Activated effector memory CD4-positive, alpha-beta T cell treated with anti-CD3 and anti-CD28 coated beads, Interleukin-2, amount 50 U/mL, for 16 hours (primary cell): ENCODE measurements at regions not wholly inside any gene's neighbourhood (a gene's known extent, or its start where the extent isn't known, plus 50 kb on each side); places are given as distances from the start of the nearest gene placed in this dataset.
"Not testable (repeated sequence)": the region's sequence is repeated elsewhere in the genome, so short reads cannot be mapped to it uniquely, and the experiment has no call there.

Source experiments
- DNase-seq: peaks from one replicate; pipeline ENCODE4 v3.0.0-alpha.2; 2020

DNA sequence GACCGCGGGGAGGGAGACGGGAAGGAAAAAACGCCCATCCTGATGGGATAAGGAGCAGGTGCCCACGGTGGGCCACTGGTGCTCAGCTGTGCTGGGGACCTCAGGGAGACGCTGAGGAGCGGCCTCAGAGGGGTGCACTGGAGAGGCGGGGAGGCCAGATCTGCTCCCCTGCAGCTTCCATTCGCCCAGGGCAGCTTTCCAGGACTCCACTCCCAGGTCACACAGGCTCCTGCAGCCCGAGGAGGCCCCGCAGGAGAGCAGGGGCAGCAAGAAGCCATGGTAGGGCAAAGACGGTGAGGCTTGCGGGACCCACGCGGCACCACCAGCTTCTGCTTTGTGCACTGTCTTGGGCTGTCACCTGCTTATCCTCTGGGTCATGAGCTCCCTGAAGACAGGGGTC lies 82.5 kb upstream of the SULF2 start:
- no peak for DNase-seq

DNA sequence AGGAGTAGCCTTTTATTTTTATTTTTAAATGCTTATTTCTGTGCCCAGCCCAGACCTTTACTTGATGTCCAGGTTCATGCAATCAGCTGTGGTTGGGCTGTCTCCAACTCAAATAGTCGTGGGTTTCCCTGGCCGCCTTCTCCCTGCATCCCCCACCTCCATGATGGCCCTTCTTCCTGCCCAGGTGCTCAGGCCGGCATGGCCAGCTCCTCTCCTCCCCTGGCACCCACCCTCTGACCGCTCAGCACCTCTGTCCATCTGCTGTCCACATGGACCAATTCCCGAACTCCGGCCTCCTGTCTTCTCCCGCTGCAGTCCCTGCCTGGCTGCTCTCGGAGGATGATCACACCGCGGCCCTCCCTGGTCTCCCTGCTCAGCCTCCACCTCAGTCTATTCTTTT lies 81.2 kb upstream of the SULF2 start:
- no peak for DNase-seq

DNA sequence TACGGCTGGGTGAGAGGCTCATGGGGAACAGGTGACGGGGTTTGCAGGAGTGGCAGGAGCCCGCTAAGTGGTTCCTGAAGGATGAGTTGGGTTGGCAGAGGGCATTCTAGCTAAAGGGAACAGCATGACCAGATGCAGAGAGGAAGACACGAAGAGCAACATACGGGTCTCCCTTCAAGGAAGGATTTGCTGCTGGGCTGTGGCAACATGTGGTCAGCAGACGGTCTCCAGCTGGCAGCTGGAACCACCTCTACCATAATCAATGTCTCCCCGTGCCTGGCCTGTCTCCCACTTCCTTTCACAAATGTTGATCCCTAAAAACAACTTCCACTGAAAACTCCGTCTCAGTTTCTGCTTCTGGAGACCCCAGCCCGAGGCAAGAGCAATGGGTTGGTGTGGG lies 80.6 kb upstream of the SULF2 start:
- DNase-seq = no peak

DNA sequence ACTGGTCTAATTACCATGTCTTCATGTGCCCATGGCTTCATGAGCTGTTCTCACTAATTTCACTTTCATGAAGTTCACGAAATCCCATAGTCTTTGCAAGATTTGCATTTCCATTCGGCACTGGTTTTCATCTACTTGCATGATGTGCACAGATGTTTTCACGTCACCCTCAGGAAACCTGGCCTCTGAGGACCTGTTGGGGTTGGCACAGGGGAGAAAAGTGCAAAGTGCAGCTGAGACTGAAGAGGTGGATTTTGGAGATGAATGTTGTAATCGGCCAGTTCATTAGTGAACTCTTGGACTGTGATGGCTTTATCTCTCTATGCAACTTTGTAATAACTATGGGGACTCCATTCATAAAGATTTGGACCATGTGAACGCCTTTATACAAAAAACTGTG lies 80.2 kb upstream of the SULF2 start:
- DNase-seq = no peak

DNA sequence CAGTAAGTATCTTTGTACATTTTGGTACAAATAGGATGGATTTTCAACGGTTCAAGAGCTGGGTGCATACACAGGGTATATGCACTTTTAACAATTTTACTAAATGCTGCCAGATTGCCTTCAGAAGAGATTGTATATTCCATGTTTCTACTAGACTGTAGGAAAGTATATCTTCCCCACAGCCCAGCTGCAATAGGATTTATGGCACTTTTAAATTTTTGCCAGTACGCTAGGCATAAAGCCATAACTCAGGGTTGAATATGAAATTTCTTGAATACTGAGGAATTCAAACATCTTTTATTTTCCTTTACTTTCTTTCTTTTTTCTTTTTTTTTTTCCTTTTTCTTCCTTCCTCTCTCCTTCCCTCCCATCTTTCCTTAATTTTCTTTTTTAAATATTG lies 78.7 kb upstream of the SULF2 start:
- no peak for DNase-seq

DNA sequence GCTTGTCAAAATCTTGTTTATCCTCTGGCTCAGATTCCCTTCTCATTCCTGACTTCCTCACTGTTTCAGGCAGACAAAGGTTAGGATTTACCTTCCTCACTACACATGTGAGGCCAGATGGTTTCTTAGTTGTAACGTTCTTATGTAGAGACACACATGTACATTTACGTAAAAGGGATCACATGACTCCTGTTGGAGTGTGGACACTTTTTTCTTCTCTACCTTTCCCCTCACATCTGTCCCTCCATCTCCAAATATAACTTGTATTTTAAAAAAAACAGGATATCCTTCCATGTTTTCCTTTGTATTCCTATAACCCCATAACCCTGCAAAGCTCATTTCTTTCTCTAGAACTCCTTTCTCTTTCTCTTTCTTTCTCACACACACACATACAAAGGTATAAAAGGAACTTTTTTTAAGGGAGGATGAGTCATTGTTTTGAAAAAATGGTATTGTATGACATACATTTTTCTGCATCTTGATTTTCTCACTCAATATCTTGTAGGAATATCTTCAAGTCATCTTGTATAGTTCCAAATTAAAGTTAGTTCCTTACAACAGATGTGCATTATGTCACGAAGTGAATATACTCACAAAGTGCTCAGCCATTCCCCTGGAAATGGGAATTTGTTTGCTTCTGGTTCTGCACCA lies 78.2 kb upstream of the SULF2 start:
- DNase-seq = no peak

DNA sequence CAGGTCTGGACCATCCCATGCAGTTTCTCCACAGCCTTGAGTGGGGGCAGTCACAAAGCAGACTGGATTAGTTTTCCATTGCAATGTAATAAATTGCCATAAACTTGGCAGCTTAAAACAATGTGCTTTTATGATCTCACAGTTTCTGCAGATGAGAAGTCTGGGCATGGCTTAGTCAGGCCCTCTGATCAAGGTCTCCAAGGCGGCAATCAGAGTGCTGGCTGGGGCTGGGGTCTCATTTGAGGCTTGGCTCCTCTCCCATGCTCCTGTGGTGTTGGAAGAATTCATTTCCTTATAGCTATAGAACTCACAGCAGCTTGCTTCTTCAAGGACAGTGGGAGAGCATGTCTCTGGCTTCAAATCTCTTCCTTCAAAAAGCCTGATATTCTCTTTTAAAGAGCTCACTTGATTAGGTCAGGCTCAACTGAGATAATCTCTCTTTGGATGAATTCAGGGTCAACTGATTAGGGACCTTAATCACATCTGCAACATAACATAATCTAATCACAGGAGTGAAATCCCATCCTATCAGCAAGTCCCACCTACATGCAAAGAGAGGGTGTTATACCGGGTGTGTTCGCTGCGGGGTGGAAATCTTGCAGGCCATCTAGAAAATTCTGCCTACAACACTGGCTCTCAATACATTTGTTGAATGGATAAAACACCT lies 77.4 kb upstream of the SULF2 start:
- DNase-seq = no peak

DNA sequence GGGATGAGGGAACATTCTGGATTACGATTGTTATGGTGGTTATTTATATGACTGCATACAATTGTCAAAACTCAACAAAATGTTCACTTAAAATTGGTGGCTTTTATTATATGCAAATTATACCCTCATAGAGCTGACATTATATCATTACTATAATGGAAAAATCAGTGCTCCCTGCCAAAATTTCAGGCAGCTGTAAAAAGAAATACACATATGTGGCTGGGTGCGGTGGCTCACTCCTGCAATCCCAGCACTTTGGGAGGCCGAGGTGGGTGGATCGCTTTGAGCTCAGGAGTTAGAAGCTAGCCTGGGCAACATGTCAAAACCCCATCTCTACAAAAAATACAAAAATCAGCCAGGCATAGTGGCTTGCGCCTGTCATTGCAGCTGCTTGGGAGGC lies 75.8 kb upstream of the SULF2 start:
- no peak for DNase-seq

DNA sequence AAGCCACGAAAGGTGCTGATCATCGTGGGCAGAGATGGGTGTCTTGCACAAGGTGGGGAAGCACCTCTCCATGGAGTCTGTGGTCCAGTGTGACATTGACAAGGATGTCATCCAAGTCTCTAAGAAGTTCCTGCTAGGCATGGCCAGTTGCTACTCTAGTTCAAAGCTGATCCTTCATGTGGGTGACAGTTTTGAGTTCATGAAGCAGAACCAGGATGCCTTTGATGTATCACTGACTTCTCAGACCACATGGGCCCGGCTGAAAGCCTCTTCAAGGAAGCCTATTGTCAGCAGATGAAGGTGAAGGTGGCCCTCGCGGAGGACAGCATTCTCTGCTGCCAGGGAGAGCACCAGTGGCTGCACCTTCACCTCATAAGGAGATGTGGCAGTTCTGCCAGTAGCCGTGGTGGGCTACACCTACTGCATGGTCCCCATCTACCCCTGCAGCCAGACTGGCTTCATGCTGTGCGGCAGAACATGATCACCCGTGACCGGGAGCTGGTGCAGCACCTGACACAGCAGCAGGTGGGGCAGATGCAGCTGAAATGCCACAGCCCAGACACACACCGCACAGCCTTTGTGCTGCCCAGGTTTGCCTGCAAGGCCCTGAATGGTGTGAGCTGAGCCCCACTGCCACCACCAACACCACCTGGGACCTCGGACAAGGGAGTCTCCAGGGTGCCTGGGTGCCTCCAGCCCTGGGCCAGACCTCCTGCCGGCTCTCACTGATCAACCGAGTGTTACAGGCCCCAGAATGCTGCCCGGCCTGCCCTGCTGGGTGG lies 75.0 kb upstream of the SULF2 start:
- DNase-seq = no peak

DNA sequence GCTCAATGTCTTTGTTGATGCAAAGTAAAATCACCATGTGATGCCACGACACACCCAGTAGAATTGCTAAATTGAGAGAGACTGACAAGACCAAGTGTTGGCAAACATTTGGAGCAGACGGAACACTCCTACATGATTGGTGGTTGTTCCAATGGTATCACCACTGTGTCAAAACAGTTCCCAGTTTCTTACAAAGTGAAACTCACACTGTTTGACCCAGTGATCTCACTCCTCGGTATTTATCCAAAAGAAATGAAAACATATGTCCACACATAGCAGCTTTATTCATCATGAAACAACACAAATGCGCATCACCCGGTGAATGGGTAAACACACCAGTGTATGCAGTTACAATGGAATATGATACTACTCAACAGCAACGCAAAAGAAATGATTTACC lies 74.0 kb upstream of the SULF2 start:
- DNase-seq = no peak

DNA sequence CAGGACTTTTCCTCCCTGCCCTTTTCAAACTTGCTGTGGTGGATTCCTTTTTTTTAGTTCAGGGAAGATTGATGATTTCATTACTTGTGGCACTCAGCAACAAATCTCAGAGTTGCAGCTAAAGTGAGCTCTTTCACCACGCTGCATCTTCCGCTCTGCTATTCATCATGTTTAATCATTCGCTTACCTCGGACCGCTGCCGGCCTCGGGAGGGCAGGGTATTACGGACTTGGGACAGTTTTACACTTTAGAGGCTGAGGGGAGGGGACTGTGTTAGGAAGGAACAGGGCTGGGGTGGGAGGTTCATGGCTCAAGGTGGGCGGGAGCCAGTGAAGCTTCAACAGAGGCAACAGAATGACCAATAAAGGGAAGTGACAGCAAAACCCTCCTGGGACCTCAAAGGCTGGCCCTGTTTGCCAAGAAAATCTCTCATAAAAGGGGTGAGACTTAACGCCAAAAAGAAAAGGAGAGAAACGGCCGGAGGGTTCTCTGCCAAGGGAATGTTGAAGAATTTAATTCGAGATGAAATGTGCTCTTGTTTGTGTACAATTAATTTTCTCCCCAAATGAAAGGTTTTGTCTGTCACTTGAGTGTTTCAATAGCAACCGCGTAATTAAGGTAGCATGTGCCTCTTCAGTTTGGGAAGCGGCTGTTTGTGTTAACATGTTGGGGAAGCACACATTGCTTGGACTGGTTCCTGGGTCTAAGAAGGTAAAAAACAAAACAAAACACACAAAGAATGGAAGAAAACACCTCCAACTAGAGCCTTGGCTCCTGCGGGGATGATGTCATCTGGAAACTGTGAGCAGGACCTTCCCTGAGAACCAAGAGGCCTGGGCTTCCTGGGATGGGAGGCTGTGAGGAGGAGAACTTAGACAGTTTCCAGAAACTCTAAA lies 72.5 kb upstream of the SULF2 start:
- DNase-seq = no peak

DNA sequence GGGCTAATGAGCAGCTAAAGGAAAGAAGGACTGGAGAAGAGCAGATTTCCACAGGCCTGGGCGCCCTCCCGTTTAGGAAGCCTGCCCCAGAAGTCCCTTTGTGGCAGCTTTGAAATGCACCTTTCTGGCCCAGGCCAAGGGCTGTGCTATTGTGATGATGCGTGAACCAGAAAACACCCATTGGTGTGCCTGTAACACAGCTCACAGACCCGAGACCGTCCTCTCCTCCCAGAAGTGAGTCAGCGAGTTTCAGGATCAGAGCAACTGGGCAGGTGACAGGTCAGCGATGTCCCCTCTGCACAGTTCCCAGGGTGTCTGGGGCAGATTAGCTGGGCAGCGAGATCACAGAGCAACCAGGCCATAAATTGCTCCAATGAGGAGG lies 71.9 kb upstream of the SULF2 start:
- no peak for DNase-seq

DNA sequence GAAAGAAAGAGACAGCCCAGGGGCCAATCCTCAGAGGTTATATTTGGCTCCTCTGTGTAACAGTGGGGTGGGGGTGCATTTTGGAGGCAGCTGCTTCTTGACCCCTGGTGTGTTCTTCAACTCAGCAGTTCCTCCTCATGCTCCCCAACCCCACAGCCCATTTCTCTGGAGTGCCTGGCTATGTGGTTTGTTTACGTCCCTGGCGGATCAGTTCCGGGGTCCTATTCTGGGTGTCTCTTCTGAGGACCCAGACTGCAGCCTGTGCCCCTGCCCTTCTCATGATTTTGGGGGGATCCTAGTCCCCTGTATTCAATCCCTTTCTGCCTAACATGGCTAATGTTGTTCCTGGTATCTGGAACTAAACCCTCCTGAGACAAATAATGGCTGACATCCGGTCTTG lies 70.5 kb upstream of the SULF2 start:
- no peak for DNase-seq

DNA sequence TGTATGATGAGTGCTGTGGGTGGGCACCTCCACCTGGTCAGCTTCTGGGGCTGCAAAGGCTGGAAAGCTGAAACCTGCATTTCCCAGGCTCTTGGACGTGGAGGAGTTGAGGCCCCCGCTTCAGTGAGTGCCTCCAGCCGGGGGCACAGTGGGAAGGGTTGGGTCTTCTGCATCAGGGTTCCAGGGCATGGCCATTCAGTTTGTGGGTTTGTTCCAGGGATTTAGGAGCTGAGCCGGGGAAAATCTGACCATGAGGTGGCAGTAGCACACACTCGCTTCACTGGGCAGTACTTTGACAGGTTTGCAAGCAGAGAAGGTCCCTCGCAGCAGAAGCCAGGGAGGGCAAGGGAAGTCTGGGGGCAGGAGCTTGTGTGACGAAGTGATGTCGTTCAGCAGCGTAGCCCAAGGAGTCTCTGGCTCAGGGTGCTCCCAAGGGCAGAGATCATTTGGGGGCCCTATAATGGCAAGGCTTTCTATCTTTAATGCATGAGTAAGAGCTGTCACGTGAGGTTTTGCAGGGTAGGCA lies 69.5 kb upstream of the SULF2 start:
- DNase-seq = no peak

DNA sequence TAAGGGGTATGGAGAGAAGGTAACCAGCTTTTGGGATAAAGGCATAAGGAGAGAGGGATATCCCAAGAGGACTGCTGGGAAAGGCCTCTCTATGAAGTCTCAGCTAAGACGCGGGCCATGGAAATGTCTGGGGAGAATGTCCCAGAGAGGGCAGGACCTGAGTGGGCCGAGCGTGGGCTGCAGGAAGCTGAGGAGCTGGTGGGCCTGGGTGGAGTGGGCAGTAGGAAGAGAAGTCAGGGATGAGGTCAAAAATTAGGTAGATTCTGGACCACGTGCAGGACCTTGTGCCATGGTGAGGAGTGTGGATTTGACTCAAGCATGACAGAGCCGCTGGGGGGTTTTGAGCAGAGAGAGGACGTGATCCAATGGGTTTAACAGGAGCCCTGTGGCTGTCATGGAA lies 66.5 kb upstream of the SULF2 start:
- DNase-seq = no peak

DNA sequence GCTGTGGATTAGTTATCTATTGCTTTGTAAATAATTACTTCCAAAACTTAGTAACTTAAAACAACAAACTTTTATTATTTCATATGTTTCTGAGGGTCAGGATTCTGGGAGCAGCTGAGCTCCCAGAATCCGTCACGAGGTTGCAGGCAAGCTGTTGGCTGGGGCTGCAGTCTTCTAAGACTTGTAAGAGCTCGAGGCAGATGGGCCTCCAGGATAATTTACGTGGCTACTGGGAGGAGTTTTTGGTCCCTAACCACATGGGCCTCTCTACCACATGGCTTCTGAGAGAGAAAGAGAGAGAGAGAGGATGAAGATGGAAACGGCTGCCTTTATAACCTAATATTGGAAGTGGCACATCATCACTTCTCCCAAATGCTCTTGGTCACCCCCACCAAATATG lies 64.9 kb upstream of the SULF2 start:
- DNase-seq = no peak

DNA sequence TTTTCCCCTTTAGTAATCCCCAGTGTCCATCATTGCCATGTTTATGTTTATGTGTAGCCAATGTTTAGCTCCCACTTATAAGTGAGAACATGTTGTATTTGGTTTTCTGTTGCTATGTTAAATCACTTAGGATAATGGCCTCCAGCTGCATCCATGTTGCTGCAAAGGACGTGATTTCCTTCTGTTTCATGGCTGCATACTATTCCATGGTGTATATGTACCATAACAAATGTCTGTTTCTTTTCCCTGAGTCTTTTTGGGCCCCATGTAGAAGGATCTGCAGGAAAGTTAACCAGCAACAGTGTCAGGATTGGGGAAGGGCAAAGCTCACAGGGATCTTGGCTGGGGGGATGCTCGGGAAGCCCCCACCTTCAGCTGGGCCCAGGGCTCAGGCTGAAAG lies 64.3 kb upstream of the SULF2 start:
- DNase-seq = no peak

DNA sequence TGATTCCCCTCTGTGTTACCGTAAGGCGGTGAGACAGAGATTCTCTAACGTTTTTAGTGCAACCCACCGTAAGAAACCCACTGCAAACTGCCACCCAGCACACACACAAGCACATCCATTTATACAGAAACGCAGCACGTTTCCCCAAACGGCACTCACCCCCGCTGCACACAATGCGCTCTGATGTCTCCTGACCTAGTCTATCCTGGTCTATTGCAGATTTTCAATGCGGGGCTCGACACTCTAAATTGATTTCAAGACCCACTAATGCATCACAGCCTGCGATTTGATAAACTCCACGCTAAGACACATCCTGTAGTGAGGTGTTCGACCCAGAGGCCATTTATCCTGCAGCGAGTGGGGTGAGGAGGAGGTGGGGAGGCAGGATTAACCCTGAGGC lies 63.7 kb upstream of the SULF2 start:
- DNase-seq = no peak

DNA sequence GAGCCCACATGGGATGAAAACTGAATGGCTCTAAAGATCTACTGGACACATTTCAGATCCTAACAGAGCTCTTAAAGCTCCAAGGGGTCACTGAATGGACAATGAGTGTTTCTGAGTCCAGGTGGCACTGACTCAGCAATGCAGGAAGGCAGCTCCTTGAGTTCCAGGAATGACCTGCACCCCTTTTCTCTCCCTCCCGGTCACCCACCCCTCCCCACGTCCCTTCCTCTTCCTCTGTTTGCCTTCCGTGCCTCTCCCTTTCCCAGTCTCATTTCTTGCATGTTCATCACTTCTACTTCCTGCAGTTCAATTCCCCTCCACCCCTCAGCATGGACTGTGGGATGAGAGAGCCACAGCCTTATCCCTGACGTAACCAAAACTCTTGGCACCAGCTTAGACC lies 63.3 kb upstream of the SULF2 start:
- DNase-seq = not testable (repeated sequence)

DNA sequence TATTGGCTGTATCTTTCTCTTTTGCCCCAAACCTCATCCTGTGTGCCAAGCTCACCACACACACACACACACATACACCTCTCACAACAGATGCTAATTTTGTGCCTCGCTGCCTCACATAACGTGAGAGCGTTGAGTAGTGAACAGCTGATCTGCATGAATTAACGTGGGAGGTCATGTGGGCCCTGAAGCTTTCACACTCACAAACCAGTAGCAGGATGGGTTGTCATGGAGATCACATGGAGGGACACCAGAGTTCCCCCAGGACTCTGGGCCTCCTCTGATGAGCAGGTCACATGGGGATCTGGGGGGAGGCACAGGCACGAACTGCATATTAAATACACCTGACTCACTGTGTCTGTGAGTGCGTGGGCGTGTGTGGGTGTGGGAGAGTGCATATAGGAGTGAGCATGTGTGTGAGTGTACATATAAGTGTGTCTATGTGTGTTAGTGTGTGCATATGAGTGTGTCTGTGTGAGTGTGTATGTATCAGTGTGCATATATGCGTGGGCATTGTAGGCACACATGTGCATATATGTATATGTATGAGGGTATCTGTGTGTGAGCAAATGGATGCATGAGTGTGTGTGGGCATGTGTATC lies 62.7 kb upstream of the SULF2 start:
- DNase-seq = no peak

DNA sequence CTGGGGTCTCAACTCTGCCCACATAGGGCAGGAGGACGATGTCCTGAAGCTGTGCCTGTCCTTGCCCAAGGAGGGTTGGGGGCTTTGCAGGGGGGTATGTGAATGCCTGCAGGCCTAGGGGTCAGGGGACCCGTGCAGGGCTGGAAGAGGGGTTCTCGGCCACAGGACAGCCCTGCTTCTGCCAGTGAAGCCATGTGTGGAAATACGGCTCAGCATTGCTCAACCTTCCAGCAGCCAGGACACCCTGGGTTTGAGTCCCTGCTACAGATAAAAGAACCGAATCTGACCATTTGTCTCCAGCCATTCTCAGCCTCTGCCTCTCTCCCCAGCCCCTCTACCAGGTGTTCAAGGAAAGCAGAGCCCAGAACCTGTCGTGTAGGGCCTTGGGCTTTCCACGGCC lies 61.9 kb upstream of the SULF2 start:
- DNase-seq = not testable (repeated sequence)

DNA sequence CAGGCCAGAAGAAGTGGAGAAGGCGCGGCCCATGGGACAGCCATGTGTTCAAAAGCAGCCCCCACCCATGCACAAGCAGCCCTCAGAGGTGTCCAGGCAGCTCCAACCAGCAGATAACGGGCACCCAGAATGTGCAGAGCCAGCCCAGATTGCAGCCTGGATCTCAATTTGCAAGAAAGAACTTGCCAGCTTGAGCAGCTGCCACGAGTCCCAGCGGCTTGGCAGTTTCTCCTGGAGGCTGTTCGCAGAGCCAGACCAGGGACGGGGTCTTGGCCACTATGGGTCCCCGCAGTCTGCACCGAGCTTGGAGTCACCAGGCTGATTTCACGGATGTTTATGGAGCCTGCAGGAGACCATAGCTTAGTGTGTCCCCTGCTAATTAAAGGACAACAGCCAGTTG lies 61.4 kb upstream of the SULF2 start:
- DNase-seq = not testable (repeated sequence)
